HG02678 (cell line): ENCODE measurements at regions not wholly inside any gene's neighbourhood (a gene's known extent, or its start where the extent isn't known, plus 50 kb on each side); places are given as distances from the start of the nearest gene placed in this dataset.

ENCODE experiments used
- ATAC-seq: cut with Tn5 transposase; IDR thresholded peaks from one replicate; pipeline ENCODE4 v1.9.1; 2021; ENCODE audit warnings: mild to moderate bottlenecking, moderate library complexity; ENCODE audit not compliant: unreplicated experiment

DNA sequence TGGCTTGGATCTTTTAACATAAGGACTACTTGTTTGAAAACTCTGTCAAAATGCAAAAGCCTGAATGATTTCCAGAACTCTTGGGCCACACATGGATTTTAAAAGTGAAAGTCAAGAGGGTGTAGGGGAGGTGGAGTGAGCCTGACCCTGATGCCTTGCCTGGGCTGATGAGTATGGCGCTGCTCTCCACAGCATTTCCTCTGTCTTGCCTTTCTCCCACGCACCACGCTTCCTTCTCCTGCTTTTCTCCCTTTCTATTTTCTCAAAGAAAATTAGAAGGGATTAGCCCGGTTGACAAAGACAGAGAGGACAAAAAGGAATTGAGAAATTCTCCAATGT lies 207.0 kb upstream of the CCDC68 start:
- no peak for ATAC-seq

DNA sequence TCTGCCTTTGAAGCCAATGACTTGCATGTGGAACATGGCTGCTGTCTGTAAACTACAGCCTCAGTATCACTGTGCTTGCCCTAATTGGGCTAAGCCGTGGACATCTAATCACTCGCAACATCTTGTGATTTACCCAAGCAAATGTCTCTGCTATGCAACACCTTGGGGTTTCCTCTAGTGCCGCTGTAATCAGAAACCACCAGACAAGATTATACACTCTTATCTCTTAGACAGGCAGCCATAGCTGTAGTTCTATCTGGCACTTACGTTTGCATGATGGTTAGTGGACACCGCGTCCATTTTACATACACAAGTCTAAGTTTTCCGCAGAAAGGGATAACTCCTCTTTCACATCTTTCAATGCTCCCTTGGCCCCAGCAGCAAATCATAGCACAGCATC lies 204.3 kb upstream of the CCDC68 start:
- no peak for ATAC-seq

DNA sequence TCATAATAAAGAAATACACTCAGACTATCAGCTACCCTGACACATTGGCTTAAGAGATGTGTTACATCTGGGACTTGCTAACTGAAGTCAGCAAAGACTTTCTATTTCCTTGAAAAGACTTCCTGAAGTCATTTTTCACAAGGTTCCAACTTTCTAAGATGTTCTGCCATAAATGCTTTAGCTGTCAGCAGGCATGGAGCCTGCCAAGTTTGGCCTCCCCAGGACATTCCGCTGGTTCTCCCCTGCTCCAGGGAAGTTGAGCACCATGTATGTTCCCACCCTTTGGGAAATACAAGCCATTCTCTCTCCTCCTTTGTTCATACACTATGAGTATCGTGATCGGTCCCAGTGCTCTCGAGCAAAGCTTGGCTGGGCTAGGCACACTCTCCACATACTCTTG lies 202.7 kb upstream of the CCDC68 start:
- ATAC-seq, result no peak

DNA sequence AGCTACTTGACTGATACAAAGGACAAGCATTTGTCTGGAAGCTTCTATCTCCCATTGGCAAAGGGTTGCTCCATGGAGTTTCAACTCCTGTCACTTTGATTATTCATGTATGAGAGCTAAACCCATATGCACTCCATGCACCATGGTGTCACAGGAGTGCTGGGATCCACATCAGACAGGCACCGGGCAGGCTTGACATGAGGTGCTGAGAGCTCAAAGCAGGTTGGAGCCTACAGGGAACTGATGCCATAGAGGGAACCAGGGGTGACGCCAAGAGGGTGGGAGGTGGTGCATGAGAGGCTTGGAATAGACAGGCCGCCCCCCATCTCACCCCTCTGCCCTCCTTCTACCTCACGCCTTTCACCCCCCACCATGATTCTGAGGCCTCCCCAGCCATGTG lies 199.8 kb upstream of the CCDC68 start:
- ATAC-seq, result no peak

DNA sequence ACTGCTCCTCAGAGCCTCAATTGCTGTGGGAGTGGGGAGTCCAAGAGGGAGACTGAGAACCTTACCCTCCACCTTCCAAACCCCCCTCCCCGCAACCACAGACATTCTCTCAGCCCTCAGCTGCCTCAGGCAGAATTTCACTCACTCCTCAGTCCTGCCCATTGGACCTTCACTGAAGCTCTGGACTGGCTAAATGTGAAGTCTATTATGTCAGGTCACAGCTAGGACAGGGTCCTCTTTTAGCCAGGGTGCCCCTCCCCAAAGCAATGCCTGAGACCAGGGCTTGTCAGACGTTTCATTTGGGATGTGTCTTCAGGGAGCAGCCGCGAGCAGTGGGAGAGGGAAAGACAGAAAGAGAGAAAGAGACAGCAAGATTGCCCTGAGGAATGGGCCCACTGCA lies 199.3 kb upstream of the CCDC68 start:
- no peak for ATAC-seq

DNA sequence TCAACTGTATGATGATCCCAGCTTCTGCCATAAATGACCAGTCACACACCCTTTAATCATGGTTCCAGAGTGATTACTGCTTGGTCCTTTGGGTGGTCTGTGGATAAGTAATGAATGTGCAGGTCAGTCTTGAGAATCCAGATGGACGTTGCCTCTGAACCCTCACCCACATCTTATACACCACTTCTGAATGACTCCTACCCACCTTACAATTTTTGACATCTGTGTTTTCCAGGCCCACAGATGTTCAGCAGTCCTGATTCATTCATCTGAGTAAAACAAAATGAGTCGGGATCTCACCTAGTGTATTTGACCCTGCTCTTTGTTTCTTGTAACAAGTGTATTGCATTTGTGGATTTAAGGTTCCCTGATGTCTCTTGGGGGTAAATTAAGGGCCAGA lies 194.1 kb upstream of the CCDC68 start:
- ATAC-seq, result no peak

DNA sequence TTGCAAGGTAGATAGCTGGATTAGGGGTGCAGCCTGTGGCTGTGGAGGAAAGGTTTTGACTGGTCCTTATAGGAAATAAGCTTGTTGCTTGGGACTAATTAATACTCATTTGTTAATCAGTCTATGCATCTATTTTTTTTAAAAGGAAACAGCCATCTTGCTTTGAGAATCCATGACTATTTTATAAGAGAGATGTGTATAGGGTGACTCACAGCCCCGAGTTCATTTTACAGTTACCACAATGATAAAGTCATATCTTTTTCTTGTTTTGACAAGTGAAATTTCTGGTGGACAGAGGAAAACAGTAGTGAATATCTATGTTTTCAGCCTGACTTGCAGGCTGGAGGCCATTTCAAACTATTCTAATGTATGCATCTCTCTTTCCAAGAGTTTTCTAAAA lies 193.5 kb upstream of the CCDC68 start:
- ATAC-seq, result no peak

DNA sequence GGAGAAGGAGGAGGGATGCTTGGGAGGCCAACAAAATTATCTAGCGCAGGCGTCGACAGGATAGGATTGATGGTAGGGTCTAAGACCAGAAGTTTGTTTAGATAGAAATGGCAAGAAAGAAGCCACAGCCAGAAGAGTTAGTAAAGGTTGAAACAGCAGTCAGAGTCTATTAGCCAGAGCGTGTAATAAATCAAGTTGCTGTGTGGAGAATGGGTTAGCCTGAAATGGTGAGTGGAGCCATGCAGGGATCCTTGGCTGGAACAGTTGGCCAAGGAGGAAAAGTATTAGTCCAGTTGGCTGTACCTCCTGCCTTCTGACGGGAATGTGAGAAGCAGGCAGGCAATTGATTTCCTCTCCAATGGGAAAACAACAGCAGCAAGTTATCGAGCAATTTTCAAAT lies 190.7 kb upstream of the CCDC68 start:
- no peak for ATAC-seq

DNA sequence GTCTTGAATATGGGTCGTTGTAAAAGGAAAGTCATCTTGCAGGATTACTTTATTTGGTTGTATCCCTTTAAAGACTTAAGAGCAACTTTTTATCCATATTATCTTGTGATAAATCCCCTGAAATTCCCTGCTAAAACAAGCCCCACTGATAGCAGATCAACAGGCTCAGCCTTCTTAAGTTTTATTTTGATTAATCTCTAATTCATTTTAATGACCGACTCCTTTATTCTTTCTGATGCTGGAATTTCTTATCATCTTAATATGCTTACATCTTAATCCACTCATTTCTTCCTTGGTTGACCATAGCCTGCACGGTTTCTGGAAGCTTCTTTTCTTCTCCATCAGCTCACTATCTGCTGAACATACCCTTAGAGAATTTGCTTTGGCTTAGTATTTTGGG lies 188.5 kb upstream of the CCDC68 start:
- no peak for ATAC-seq

DNA sequence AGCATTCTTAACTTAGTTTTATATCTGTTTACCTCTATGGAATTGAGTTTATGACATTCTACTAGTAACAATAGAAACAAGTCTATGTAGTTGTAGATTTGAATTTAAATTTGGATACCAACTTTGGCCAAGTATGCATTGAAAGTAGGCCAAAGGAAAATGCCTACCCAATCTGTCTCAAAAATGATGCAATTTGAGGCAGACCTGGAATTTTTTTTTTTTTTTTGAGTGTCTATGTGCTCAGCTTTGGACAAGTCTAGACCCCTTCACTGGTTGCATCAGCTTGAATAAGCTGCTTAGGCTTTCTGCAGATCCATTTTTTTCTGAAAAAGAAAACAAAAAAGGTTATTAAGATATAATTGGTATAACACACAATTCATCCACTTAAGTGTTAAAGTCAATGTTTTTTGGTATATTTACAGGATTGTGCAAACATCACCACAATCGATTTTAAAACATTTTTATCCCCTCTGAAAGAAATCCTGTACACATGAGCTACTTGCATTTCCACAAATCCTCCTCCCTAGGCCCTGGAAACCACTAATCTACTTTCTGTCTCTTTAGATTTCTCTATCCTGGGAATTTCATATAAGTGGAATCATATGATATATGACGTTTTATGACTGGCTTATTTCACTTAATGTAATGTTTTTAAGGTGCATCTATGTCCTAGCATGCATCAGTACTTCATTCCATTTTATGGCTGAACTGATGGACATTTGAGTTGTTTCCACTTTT lies 185.1 kb upstream of the CCDC68 start:
- no peak for ATAC-seq

DNA sequence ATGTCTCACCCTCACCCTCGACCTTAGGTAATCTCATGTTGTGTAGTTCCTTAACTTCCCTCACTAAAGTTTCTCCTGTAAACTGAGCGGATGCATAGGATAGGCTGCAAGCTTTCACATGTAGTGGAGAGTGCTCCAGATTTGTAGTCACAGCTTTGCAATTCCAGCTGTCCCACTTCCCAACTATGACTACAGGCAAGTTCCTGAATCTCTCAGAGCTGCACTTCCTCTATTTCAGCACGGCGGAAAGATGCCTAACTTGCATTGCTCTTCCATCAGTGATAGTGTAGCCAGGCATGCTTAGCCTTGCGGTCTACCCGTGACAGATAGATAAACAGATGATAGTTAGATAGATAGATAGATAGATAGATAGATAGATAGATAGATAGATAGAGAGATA lies 183.1 kb upstream of the CCDC68 start:
- ATAC-seq, result no peak

DNA sequence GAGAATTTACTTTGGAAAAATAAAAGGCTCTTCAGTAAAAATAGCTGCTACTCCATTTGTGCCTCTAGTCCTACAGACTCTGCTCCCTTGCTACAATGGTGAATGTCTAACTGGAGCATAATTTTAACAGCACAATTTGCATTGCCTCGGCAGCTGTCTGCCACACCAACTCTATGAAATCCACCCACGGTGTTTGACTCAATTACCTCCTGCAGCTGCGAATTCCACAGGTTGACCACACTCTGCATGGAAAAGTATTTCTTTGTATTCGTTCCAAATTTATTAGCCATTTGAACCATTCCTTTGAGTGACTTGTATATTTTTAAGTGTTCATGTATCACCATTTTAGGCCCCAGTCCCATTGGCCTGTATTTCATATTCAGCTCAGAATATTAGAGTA lies 182.1 kb upstream of the CCDC68 start:
- no peak for ATAC-seq

DNA sequence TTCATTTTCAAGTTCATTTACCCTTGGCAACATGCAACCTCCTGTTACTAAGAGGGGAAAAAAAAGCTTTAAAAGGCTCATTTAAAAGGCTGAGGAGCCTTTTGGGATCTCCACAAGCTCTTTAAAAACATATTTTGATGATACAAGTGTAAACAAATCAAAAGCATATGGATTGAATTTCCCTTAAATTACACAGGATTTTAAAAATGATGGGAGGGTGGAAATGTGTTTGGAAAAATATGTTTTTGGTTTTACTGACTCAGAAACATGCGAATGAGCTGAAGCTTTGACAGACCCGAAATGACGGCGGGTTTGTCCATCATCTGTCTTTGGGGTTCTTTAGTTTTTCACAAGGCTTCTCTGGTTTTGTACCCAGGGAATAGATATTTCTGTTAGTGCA lies 180.6 kb upstream of the CCDC68 start:
- ATAC-seq, result no peak

DNA sequence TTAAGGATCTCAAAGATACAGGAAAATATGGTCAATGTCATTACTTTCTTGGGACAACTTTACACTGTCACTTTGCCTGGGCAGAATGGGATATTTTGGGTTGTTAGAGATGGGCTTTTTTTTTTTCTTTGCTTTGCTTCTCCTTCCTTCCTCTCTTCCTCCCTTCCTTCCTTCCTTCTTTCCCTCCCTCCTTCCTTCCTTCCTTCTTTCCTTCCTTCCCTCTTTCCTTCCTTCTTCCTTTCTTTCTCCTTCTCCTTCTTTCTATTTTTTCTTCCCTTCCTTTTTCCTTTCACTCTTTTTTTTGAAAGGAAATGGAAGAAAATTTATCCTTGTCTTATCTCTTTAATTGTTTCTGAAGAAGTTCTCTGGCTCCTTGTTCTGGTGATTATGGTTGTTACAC lies 180.0 kb upstream of the CCDC68 start:
- ATAC-seq, result no peak

DNA sequence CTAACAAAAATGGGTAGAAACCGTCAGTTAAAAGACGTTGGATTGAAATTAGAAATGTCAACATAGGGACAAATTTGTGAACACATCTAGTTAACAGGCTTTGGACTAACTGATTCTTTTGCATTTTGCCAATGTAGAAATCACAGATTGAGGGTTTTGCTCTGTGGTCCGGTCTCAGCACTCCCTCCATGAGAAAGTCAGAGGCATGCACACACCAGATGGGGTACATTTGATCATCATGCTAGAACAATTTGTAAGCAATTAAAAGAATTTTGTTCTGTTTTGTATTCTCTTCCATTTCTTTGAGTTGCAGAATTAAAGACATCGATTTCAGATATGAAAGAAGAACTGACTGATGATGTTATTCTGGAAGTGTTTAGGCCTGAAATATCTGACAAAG lies 179.1 kb upstream of the CCDC68 start:
- no peak for ATAC-seq

DNA sequence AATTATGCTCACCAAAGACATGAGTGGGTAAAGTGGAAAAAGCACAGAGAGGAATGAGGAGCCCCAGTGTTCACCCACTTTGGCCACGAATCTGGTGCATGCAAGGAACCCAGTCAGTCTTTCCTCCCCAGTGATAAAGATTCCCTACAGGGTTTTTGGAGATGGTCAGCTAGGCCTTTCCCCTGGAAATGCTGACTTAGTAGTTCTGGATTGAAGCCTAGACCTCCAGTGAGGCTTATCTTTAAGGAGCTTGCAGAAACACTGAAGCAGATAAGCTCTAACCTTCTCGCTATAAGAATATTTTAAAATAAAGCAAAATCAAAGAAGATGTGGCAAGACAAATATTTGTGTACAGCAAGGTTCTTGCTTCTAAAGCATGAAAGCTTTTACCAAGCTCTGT lies 178.3 kb upstream of the CCDC68 start:
- no peak for ATAC-seq

DNA sequence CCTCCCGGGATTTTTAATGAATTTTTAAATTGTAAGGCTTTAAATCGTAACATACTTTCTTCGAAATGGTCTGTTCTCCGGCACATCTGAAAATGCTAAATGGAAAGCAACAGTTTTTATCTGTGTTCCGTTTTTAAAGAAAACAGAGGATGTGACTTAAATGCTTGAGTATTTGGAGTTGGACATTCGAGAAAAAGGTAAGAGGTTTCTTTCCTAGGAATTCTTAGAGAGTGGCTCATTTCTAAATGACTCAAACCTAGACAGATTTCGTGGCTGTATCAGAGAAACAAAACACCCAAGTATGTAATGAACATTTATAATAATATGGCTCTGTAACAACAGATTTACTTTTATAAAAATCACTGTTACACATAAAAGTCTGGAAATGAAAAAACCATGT lies 177.6 kb upstream of the CCDC68 start:
- no peak for ATAC-seq

DNA sequence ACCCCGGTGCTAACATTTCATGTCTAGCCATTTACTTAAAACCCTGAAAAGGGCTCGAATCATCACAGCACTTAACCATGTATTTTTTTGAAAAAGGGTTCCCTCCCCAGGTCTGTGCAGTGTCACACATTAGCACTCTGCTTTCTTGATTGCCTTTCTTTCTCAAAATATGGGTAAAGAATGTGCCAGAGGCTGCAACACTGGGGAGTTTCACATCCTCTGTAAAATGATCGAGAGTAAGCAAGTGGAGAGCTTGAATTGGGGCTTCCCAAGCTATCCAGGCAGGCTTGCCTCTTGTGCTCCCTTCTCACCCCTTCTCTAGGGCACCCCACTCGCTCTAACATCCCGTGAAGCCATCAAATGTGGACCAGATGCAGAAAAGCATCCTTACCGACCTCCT lies 177.0 kb upstream of the CCDC68 start:
- ATAC-seq, result no peak

DNA sequence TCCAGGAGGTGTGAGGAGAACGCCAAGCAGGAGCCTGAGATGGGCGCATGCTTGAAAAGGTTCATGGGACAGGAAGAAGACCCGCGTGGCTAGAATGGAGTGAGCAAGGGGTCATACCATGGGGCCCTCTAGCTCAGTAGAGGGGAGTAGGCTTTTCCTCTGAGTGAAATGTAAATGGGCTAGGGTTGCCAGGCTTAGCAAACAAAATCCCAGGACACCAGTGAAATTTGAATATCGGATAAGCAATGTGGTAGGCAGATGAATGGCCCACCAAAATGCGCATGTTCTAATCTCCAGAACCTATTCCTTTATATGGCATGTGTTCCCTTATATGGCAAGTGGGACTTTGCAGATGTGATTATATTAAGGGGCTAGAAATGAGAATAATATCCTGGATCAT lies 174.1 kb upstream of the CCDC68 start:
- ATAC-seq, result no peak

DNA sequence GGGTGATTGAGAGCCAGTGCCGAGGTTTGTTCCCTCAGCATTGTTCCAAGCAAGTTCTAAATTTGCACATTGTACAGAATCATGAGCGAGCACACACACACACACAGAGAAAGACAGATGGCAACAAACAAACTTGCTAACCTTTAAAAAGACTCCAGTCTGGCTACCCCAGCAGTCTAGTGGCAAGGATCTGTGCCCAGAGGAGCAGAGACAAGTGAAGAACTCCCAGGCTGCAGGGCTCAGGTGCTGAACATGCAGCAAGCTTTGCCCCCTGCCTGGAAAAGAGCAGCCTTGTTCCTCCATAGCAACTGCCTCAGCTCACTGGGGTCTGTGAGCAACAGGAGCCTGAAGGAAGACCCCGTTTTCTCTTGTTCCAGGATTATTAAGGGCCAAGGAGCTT lies 169.2 kb upstream of the CCDC68 start:
- ATAC-seq, result no peak

DNA sequence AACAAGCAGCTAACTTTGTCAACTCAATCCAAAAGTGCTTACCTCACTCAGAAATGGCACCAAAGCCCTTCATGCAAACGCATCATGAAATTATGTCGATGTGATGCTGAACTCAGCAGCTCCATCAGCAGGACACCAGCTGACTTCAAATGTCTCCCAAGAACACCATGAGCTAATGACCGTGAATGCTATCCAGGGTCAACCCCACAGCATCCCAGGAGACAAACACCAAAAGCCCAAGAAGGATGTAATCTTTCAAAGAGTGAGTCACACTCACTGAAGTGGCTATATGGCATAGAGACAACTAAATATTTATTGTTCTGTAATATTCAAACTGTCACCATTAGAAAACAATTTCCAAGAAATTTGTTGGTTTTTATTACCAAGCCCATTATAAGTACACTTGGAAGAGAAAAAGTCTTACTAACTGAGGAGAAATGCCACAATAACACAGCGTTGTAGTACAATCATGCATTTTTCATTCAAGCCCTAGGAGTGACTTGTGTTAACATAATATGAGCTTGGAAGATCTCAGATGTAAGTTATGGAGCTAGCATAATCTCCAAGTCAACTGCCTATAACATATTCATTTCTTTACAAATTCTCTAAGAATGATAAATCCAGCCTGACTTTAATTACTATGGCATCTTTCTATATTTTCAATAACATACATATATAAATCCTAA lies 165.0 kb upstream of the CCDC68 start:
- ATAC-seq, result no peak

DNA sequence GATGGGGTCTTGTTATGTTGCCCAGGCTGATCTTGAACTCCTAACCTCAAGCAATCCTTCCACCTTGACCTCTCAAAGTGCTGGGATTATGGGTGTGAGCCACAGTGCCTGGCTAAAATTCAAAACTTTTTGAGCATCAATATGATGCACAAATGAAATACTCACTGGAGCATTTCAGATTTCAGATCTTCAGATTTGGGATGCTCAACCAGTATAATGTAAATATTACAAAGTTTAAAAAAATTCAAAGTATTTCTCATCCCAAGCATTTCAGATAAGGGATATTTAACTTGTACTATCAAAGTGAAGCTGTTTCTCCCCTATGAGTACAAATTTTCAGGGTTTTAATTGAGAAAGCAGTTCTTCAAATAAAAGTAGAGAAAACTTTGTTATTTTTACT lies 164.1 kb upstream of the CCDC68 start:
- no peak for ATAC-seq
